Lower lobe of right lung (tissue), 2 donors: ENCODE measurements at regions not wholly inside any gene's neighbourhood (a gene's known extent, or its start where the extent isn't known, plus 50 kb on each side); places are given as distances from the start of the nearest gene placed in this dataset.

Experiments
- ATAC-seq, 2 donors: fragments of 200-7000 bp; cut with Tn5 transposase; one replicate each; pipeline ENCODE4 v1.9.1; 2020 to 2022; ENCODE audit warnings: mild to moderate bottlenecking in 2 of 2, moderate library complexity in 2 of 2
- DNase-seq: peaks from one replicate; pipeline ENCODE4 v3.0.0-alpha.2; 2020
- H3K27ac ChIP-seq: fragments of 200-600 bp; one replicate; pipeline ENCODE4 v1.8.0; 2022
- H3K27me3 ChIP-seq: fragments of 200-600 bp; one replicate; pipeline ENCODE4 v1.8.0; 2022; ENCODE audit warnings: low read depth
- H3K36me3 ChIP-seq: fragments of 200-600 bp; one replicate; pipeline ENCODE4 v1.8.0; 2022; ENCODE audit warnings: mild to moderate bottlenecking
- H3K4me1 ChIP-seq: fragments of 200-600 bp; one replicate; pipeline ENCODE4 v1.8.0; 2022
- H3K4me3 ChIP-seq: fragments of 200-600 bp; one replicate; pipeline ENCODE4 v1.8.0; 2022; ENCODE audit warnings: mild to moderate bottlenecking
- H3K9me3 ChIP-seq: fragments of 200-600 bp; one replicate; pipeline ENCODE4 v1.8.0; 2022
- CTCF ChIP-seq: fragments of 200-600 bp; IDR thresholded peaks from one replicate; pipeline ENCODE4 v1.8.0; 2022; ENCODE audit warnings: antibody characterized with exemption, mild to moderate bottlenecking
- intact Hi-C: fragments of 100-400 bp; cut with DNase I; formaldehyde crosslinking; loops from one replicate; pipeline ENCODE4 v1.11.0; 2022
- donor health status: DM: no; HTN: yes; CAD: no; lungs with severe emphysema.

GRCh38 chr5:114744406-114744805 lies 382.5 kb downstream of the KCNN2 start:
- intact Hi-C loops: no loop called here
- Histone ChIP-seq H3K36me3 (no peaks in the 10 kb centered on the region), H3K27me3 (no peaks in the 10 kb centered on the region), H3K4me1 (no peaks in the 10 kb centered on the region), H3K9me3 (no peaks in the 10 kb centered on the region), H3K27ac (no peak overlapping the region), H3K4me3 (no peak overlapping the region)
- no peak for ATAC-seq
- DNase-seq: no peak
- TF ChIP-seq CTCF: no peak

GRCh38 chr5:114734238-114734637 lies 372.4 kb downstream of the KCNN2 start:
- H3K36me3 ChIP-seq: no peaks in the 10 kb centered on the region
- no peak overlapping the region for H3K4me3 ChIP-seq
- H3K27ac ChIP-seq: no peak overlapping the region
- intact Hi-C loops: no loop called here
- H3K27me3 ChIP-seq: no peaks in the 10 kb centered on the region
- ATAC-seq (no peak), DNase-seq (no peak)
- no peak for TF ChIP-seq CTCF
- H3K4me1 ChIP-seq: no peaks in the 10 kb centered on the region
- H3K9me3 ChIP-seq: no peaks in the 10 kb centered on the region

- Histone ChIP-seq H3K4me3 (no peak overlapping the region), H3K4me1 (no peaks in the 10 kb centered on the region), H3K27me3 (no peaks in the 10 kb centered on the region), H3K27ac (no peak overlapping the region), H3K9me3 (no peaks in the 10 kb centered on the region), H3K36me3 (no peaks in the 10 kb centered on the region)
- DNase-seq (no peak), ATAC-seq (no peak)
- intact Hi-C loops: no loop called here
- no peak for TF ChIP-seq CTCF
Observed at GRCh38 chr5:114729986-114730385, 368.1 kb downstream of the KCNN2 start.

- ATAC-seq (no peak), DNase-seq (no peak)
- TF ChIP-seq CTCF: no peak
- Histone ChIP-seq H3K4me1 (no peaks in the 10 kb centered on the region), H3K9me3 (no peaks in the 10 kb centered on the region), H3K27ac (no peak overlapping the region), H3K4me3 (no peak overlapping the region), H3K36me3 (no peaks in the 10 kb centered on the region), H3K27me3 (no peaks in the 10 kb centered on the region)
- intact Hi-C loops: no loop called here
Observed at GRCh38 chr5:114727358-114727757, 365.5 kb downstream of the KCNN2 start.

GRCh38 chr5:114726131-114726530 lies 364.3 kb downstream of the KCNN2 start:
- Histone ChIP-seq H3K9me3 (no peaks in the 10 kb centered on the region), H3K27ac (no peak overlapping the region), H3K4me1 (no peaks in the 10 kb centered on the region), H3K36me3 (no peaks in the 10 kb centered on the region), H3K4me3 (no peak overlapping the region), H3K27me3 (no peaks in the 10 kb centered on the region)
- intact Hi-C loops: no loop called here
- DNase-seq: no peak
- no peak for TF ChIP-seq CTCF
- ATAC-seq: no peak

- no peaks in the 10 kb centered on the region for H3K9me3 ChIP-seq
- no peak overlapping the region for H3K4me3 ChIP-seq
- intact Hi-C loops: no loop called here
- no peak for DNase-seq
- H3K27ac ChIP-seq: no peak overlapping the region
- no peak for ATAC-seq
- H3K4me1 ChIP-seq: no peaks in the 10 kb centered on the region
- H3K36me3 ChIP-seq: no peaks in the 10 kb centered on the region
- TF ChIP-seq CTCF: no peak
- no peaks in the 10 kb centered on the region for H3K27me3 ChIP-seq
Observed at GRCh38 chr5:114719268-114719667, 357.4 kb downstream of the KCNN2 start.
